Activated CD8-positive, alpha-beta T cell treated with anti-CD3 and anti-CD28 coated beads for 36 hours (primary cell): ENCODE measurements at regions not wholly inside any gene's neighbourhood (a gene's known extent, or its start where the extent isn't known, plus 50 kb on each side); places are given as distances from the start of the nearest gene placed in this dataset.

Experiments
- ATAC-seq: fragments of 200-7000 bp; cut with Tn5 transposase; one replicate; pipeline ENCODE4 v1.10.0; 2021; ENCODE audit warnings: mild to moderate bottlenecking, moderate library complexity
- CTCF ChIA-PET: fragments of 350-600 bp; sonication (Branson Sonifier 250); formaldehyde crosslinking; loops from one replicate; lab custom pipeline; 2021; ENCODE audit warnings: antibody characterized with exemption; lab: Charles Lee
- POLR2A ChIA-PET: fragments of 350-600 bp; sonication (Branson Sonifier 250); formaldehyde crosslinking; loops from one replicate; lab custom pipeline; 2021; ENCODE audit warnings: antibody characterized with exemption; lab: Charles Lee
- DNase-seq: peaks from one replicate; pipeline ENCODE4 v3.0.0-alpha.2; 2020
- H3K27ac Mint-ChIP-seq: one replicate; pipeline ENCODE4 v1.8.0; 2021; ENCODE audit warnings: mild to moderate bottlenecking, mixed read lengths
- H3K27me3 Mint-ChIP-seq: one replicate; pipeline ENCODE4 v1.8.0; 2021; ENCODE audit warnings: mixed read lengths
- H3K36me3 Mint-ChIP-seq: one replicate; pipeline ENCODE4 v1.8.0; 2021; ENCODE audit warnings: low read depth, mixed read lengths
- H3K4me1 Mint-ChIP-seq: one replicate; pipeline ENCODE4 v1.8.0; 2021; ENCODE audit warnings: low read depth, mixed read lengths
- H3K4me3 Mint-ChIP-seq: one replicate; pipeline ENCODE4 v1.8.0; 2021; ENCODE audit warnings: mild to moderate bottlenecking, moderate library complexity, mixed read lengths
- H3K9me3 Mint-ChIP-seq: one replicate; pipeline ENCODE4 v1.8.0; 2021; ENCODE audit warnings: mixed read lengths
- intact Hi-C: fragments of 100-400 bp; cut with micrococcal nuclease; formaldehyde crosslinking; loops from one replicate; pipeline ENCODE4 v1.10.0; 2022
- TF ChIP-seq, protein P1 (sequence below): fragments of 200-600 bp; IDR thresholded peaks from one replicate; pipeline ENCODE4 v1.8.0; 2022; ENCODE audit warnings: antibody characterized with exemption, mild to moderate bottlenecking

DNA sequence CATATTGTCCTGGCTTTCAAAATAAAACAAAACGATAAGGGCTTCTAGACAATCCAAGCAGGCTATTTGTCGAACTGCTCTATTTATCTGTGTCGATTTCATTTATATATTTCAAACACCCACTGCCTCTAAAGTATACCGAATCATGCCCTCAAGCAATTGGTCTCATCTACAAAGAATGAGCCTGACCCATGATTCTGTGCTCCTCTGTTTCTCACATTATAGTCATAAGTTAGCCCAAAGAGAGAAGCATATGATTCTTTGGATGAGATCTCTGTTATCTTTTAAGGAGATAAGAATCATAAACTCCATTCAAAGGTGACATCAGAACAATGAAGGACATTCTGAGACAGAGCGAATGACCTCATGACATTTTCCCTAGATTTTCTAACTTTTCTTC lies 191.1 kb downstream of the MAP2K6 start:
- Mint-ChIP-seq H3K36me3 (no peaks in the 10 kb centered on the region), H3K4me3 (no peak overlapping the region), H3K4me1 (peaks cover 20% of the 10 kb centered on the region), H3K27ac (no peak overlapping the region), H3K27me3 (peaks cover 5% of the 10 kb centered on the region), H3K9me3 (no peaks in the 10 kb centered on the region)
- ATAC-seq = no peak
- intact Hi-C loops = no loop called here
- ChIA-PET CTCF (no interaction called here), POLR2A (no interaction called here)
- DNase-seq = no peak
- TF ChIP-seq, protein P1, sequence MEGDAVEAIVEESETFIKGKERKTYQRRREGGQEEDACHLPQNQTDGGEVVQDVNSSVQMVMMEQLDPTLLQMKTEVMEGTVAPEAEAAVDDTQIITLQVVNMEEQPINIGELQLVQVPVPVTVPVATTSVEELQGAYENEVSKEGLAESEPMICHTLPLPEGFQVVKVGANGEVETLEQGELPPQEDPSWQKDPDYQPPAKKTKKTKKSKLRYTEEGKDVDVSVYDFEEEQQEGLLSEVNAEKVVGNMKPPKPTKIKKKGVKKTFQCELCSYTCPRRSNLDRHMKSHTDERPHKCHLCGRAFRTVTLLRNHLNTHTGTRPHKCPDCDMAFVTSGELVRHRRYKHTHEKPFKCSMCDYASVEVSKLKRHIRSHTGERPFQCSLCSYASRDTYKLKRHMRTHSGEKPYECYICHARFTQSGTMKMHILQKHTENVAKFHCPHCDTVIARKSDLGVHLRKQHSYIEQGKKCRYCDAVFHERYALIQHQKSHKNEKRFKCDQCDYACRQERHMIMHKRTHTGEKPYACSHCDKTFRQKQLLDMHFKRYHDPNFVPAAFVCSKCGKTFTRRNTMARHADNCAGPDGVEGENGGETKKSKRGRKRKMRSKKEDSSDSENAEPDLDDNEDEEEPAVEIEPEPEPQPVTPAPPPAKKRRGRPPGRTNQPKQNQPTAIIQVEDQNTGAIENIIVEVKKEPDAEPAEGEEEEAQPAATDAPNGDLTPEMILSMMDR = no peak

DNA sequence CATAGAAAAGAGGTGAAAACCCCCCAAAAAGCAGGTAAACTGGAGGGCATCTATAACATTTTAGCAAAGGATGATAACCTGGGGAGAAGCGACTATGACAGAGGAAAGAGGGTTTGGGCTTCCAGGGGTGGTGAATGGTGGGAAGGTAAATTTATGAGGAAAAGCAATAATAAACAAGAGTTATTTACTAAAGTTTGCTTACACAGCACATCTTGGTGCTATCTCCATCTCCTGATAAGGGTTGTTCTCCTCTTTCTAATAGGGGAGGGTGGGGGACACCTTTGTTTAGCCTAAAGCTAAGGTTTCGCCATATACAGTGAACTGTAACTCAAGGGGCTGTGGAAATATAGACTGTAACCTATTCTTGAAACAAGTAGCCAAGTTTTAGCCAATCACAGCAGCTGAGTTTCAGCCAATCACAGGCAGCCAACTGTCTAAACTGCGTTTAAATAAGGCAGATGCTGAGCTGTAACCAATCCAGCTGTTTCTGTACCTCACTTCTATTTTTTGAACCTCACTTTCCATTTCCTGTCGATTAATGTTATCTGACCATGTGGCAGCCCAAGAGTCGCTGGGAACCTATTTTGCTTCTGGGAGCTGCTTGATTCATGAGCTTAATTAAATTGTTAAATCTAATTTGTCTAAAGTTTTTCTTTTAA lies 191.8 kb downstream of the MAP2K6 start:
- CTCF ChIA-PET = interaction anchor here (0.6 to 2.3 kb wide), 22 partner anchors 7 to 946 kb away, joined by 3 to 9 read pairs (median 4); no protein-coding TSS in a partner anchor
- Mint-ChIP-seq H3K4me1 (peaks cover 20% of the 10 kb centered on the region), H3K36me3 (no peaks in the 10 kb centered on the region), H3K9me3 (no peaks in the 10 kb centered on the region), H3K27ac (no peak overlapping the region), H3K4me3 (no peak overlapping the region), H3K27me3 (peaks cover 5% of the 10 kb centered on the region)
- intact Hi-C loops = no loop called here
- POLR2A ChIA-PET = no interaction called here
- ATAC-seq (no peak), DNase-seq (no peak)
- TF ChIP-seq, protein P1 = no peak

DNA sequence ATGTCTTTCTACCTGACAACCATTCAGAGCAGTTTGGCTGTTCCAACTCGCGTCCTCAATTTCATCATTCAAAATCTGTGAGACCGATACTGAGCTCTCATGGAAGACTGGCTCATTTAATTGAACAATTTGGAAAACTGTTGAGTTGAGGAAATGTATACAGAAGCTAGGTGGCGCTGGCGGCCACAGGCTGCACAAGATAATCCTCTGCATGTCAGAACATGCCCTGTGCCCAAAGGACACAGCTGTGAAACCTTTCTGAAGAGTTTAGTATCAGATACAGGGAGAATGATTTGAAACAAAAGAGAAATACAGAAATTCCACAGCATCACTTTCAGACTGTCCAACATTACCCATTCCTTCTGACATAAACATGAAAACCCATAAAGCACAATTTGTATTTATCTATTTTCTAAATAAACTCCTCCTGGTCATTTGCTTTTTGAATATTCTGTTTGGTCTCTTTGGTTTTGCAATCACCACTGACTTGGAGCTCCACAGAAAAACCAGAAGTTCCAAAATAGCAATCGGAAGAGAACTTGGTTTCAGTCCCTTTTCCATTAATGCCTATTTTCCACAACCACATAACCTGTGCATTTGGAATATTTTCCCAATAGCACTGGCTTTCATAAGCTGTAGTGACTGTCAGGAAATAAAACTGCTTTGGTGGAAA lies 192.8 kb downstream of the MAP2K6 start:
- no peaks in the 10 kb centered on the region for H3K36me3 Mint-ChIP-seq
- peaks cover 18% of the 10 kb centered on the region for H3K4me1 Mint-ChIP-seq
- no peaks in the 10 kb centered on the region for H3K9me3 Mint-ChIP-seq
- CTCF ChIA-PET = interaction anchor here (0.7 to 2.3 kb wide), 28 partner anchors 8 to 945 kb away, joined by 3 to 11 read pairs (median 4); no protein-coding TSS in a partner anchor
- POLR2A ChIA-PET = no interaction called here
- DNase-seq = peak; percentile 75
- peak overlapping the region; percentile 64 for H3K27ac Mint-ChIP-seq
- TF ChIP-seq, protein P1 = peak; percentile 79
- ATAC-seq = peak; percentile 78
- intact Hi-C loops = no loop called here
- H3K27me3 Mint-ChIP-seq = peaks cover 5% of the 10 kb centered on the region
- H3K4me3 Mint-ChIP-seq = no peak overlapping the region

DNA sequence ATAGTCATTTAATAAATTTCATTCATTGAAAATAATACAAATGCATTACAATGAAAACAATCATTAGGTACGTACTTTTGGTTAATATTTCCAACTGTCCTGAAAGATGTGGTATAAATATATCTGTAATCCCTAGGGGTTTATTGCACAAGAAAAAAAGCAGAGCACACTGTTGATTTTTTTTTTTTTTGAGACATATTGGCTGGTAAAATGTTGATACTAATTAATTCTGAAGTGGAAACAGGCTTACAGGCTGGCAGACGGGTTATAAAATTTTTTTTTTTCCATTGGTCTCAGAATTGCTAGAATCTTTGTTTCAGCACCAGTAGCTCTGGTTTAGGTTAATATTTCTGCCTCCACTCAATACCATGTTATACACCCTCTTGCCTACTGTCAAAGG lies 193.6 kb downstream of the MAP2K6 start:
- CTCF ChIA-PET = interaction anchor here (0.9 to 2.3 kb wide), 11 partner anchors 11 to 389 kb away, joined by 3 to 11 read pairs (median 5); no protein-coding TSS in a partner anchor
- intact Hi-C loops = no loop called here
- H3K27ac Mint-ChIP-seq = no peak overlapping the region
- H3K4me3 Mint-ChIP-seq = no peak overlapping the region
- DNase-seq (no peak), ATAC-seq (no peak)
- TF ChIP-seq, protein P1 = no peak
- H3K27me3 Mint-ChIP-seq = peaks cover 5% of the 10 kb centered on the region
- POLR2A ChIA-PET = no interaction called here
- peaks cover 10% of the 10 kb centered on the region for H3K4me1 Mint-ChIP-seq
- no peaks in the 10 kb centered on the region for H3K9me3 Mint-ChIP-seq
- H3K36me3 Mint-ChIP-seq = no peaks in the 10 kb centered on the region
